ENCODE measurements at regions not wholly inside any gene's neighbourhood (a gene's known extent, or its start where the extent isn't known, plus 50 kb on each side); places are given as distances from the start of the nearest gene placed in this dataset.

DNA sequence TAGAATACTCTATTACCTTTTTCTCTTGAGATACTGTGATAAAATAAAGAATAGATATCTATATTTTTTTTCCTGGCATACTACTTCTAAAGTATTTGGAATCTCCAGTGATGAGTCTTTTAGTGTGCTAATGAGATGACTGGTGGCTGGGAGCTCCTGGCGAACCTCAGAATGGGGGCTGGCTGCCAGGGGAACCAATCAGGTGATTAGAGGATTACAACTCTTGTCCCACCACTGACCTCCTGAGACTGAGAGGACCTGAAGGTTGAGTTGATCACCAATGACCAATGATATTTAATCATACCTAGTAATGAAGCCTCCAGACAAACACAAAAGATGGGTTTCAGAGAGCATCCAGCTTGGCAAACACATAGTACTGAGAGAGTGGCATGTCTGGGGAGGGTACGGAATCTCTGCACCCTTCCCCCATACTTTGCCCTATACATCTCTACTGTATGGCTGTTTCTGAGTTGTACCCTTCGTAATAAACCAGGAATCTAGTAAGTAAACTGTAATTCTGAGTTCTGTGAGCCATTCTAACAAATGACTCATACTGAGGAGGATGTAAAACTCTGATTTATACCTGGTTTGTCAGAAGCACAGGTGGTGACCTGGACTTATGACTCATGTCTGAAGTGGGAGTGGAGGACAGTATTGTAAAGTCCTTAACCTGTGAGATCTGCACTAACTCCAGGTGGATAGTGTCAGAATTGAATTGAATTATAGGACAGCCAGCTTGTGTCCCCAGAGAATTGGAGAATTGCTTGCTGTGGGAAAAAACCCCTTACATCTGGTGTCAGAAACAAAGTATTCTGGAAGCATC lies 325.3 kb upstream of the LRRC4C start:
- no peak overlapping the region for H3K27ac ChIP-seq (ENCODE audit: low read depth, low read length, poor library complexity, severe bottlenecking)
- POLR2A ChIA-PET, result no interaction called here
- TF ChIP-seq EZH2phosphoT487 (IDR thresholded peaks at IDR 0.05; ENCODE audit: borderline replicate concordance, low read depth, low read length), result no peak
- TF ChIP-seq, protein P1, sequence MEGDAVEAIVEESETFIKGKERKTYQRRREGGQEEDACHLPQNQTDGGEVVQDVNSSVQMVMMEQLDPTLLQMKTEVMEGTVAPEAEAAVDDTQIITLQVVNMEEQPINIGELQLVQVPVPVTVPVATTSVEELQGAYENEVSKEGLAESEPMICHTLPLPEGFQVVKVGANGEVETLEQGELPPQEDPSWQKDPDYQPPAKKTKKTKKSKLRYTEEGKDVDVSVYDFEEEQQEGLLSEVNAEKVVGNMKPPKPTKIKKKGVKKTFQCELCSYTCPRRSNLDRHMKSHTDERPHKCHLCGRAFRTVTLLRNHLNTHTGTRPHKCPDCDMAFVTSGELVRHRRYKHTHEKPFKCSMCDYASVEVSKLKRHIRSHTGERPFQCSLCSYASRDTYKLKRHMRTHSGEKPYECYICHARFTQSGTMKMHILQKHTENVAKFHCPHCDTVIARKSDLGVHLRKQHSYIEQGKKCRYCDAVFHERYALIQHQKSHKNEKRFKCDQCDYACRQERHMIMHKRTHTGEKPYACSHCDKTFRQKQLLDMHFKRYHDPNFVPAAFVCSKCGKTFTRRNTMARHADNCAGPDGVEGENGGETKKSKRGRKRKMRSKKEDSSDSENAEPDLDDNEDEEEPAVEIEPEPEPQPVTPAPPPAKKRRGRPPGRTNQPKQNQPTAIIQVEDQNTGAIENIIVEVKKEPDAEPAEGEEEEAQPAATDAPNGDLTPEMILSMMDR (conservative IDR thresholded peaks at IDR 0.05; ENCODE audit: low read length), result no peak

DNA sequence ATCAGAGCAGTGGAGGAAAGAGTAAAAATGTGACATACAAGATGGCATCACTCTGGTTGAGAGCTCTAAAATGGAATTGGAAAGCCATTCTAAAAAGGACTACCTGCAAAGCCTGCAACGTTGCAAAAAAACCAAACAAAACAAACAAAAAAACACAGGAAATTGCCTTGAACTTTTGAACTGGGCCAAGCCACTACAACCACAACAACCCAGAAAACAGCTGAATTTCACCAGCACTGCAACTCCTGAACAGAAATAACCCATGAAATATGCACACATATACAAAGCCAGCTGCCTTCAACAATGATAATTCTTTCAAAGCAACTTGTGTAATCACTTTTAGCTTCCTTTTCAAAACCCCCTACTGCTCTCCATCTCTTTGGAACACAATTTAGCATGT lies 326.6 kb upstream of the LRRC4C start:
- Histone ChIP-seq H2AFZ (ENCODE audit: low read length) (no peak overlapping the region), H4K20me1 (ENCODE audit: insufficient read depth, low read length) (no peaks in the 10 kb centered on the region), H3K27ac (ENCODE audit: low read depth, low read length, poor library complexity, severe bottlenecking) (no peak overlapping the region), H3K9me3 (ENCODE audit: low read length) (no peaks in the 10 kb centered on the region), H3K4me1 (ENCODE audit: insufficient read depth, low read length, poor library complexity, severe bottlenecking) (no peaks in the 10 kb centered on the region), H3K4me3 (ENCODE audit: low read depth, low read length, poor library complexity, severe bottlenecking) (no peak overlapping the region), H3K4me2 (ENCODE audit: low read length) (no peak overlapping the region), H3K36me3 (ENCODE audit: insufficient read depth, low read length) (no peaks in the 10 kb centered on the region), H3K9me2 (ENCODE audit: insufficient read depth, low read length) (no peaks in the 10 kb centered on the region), H3K79me2 (ENCODE audit: insufficient read depth, low read depth, low read length) (no peaks in the 10 kb centered on the region)
- POLR2A ChIA-PET, result no interaction called here
- BruUV-seq (replicated peaks), result no TSS peak
- TF ChIP-seq, protein P1 (conservative IDR thresholded peaks at IDR 0.05; ENCODE audit: low read length), result no peak
- no peak for TF ChIP-seq EZH2phosphoT487 (IDR thresholded peaks at IDR 0.05; ENCODE audit: borderline replicate concordance, low read depth, low read length)
- CTCF ChIA-PET (ENCODE audit: unreplicated experiment), result no interaction called here
- intact Hi-C loops (cut with micrococcal nuclease; ENCODE audit: unreplicated experiment), result no loop called here
- no peak for DNase-seq (ENCODE audit: low spot score)

More for the DNA sequence above, 325.3 kb upstream of the LRRC4C start:
- H3K4me1 ChIP-seq (ENCODE audit: insufficient read depth, low read length, poor library complexity, severe bottlenecking), result no peaks in the 10 kb centered on the region
- H4K20me1 ChIP-seq (ENCODE audit: insufficient read depth, low read length), result no peaks in the 10 kb centered on the region
- no peak overlapping the region for H2AFZ ChIP-seq (ENCODE audit: low read length)
- H3K9me2 ChIP-seq (ENCODE audit: insufficient read depth, low read length), result no peaks in the 10 kb centered on the region
- no peaks in the 10 kb centered on the region for H3K79me2 ChIP-seq (ENCODE audit: insufficient read depth, low read depth, low read length)
- no peaks in the 10 kb centered on the region for H3K9me3 ChIP-seq (ENCODE audit: low read length)
- H3K36me3 ChIP-seq (ENCODE audit: insufficient read depth, low read length), result no peaks in the 10 kb centered on the region
- no peak overlapping the region for H3K4me3 ChIP-seq (ENCODE audit: low read depth, low read length, poor library complexity, severe bottlenecking)
- no peak for DNase-seq (ENCODE audit: low spot score)
- H3K4me2 ChIP-seq (ENCODE audit: low read length), result no peak overlapping the region
- no TSS peak for BruUV-seq (replicated peaks)
- intact Hi-C loops (cut with micrococcal nuclease; ENCODE audit: unreplicated experiment), result no loop called here
- CTCF ChIA-PET (ENCODE audit: unreplicated experiment), result no interaction called here

DNA sequence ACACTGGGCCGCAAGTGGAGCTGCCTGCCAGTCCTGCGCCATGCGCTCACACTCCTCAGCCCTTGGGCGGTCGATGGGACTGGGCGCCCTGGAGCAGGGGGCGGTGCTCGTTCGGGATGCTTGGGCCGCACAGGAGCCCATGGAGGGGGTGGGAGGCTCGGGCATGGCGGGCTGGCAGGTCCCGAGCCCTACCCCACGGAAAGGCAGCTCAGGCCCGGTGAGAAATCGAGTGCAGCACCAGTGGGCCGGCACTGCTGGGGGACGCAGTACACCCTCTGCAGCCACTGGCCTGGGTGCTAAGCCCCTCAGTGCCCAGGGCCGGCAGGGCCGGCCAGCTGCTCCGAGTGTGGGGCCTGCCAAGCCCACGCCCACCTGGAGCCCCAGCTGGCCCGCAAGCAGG lies 328.7 kb upstream of the LRRC4C start:
- Histone ChIP-seq H3K4me3 (ENCODE audit: low read depth, low read length, poor library complexity, severe bottlenecking) (no peak overlapping the region), H3K9me3 (ENCODE audit: low read length) (no peaks in the 10 kb centered on the region), H3K4me1 (ENCODE audit: insufficient read depth, low read length, poor library complexity, severe bottlenecking) (no peaks in the 10 kb centered on the region), H2AFZ (ENCODE audit: low read length) (no peak overlapping the region), H3K36me3 (ENCODE audit: insufficient read depth, low read length) (no peaks in the 10 kb centered on the region), H3K27ac (ENCODE audit: low read depth, low read length, poor library complexity, severe bottlenecking) (no peak overlapping the region), H4K20me1 (ENCODE audit: insufficient read depth, low read length) (no peaks in the 10 kb centered on the region), H3K4me2 (ENCODE audit: low read length) (no peak overlapping the region), H3K79me2 (ENCODE audit: insufficient read depth, low read depth, low read length) (no peaks in the 10 kb centered on the region), H3K9me2 (ENCODE audit: insufficient read depth, low read length) (no peaks in the 10 kb centered on the region)
- intact Hi-C loops (cut with micrococcal nuclease; ENCODE audit: unreplicated experiment), result no loop called here
- no TSS peak for BruUV-seq (replicated peaks)
- POLR2A ChIA-PET, result no interaction called here
- CTCF ChIA-PET (ENCODE audit: unreplicated experiment), result no interaction called here
- no peak for DNase-seq (ENCODE audit: low spot score)
- TF ChIP-seq EZH2phosphoT487 (IDR thresholded peaks at IDR 0.05; ENCODE audit: borderline replicate concordance, low read depth, low read length), result no peak
- TF ChIP-seq, protein P1 (conservative IDR thresholded peaks at IDR 0.05; ENCODE audit: low read length), result no peak

All from OCI-LY7 (cell line).